ENCODE measurements at regions not wholly inside any gene's neighbourhood (a gene's known extent, or its start where the extent isn't known, plus 50 kb on each side); places are given as distances from the start of the nearest gene placed in this dataset.
"Not testable (repeated sequence)": the region's sequence is repeated elsewhere in the genome, so short reads cannot be mapped to it uniquely, and the experiment has no call there.

GRCh38 chr12:5096241-5096924, 52.7 kb downstream of the KCNA5 start:
- DNase-seq (ENCODE audit: low read depth in 4 of 4, low spot score in 3 of 4): no peak

GRCh38 chr12:5097786-5098185, 54.1 kb downstream of the KCNA5 start:
- no peak for DNase-seq (ENCODE audit: low read depth in 4 of 4, low spot score in 3 of 4)

GRCh38 chr12:5099136-5099535, 55.5 kb downstream of the KCNA5 start:
- no peak for DNase-seq (ENCODE audit: low read depth in 4 of 4, low spot score in 3 of 4)

GRCh38 chr12:5099591-5099990, 55.9 kb downstream of the KCNA5 start:
- DNase-seq (ENCODE audit: low read depth in 4 of 4, low spot score in 3 of 4): no peak

- DNase-seq (ENCODE audit: low read depth in 4 of 4, low spot score in 3 of 4): no peak
These were observed 58.0 kb downstream of the KCNA5 start for GRCh38 chr12:5101686-5102085.

GRCh38 chr12:5102261-5102789, 58.6 kb downstream of the KCNA5 start:
- DNase-seq (ENCODE audit: low read depth in 4 of 4, low spot score in 3 of 4): no peak

GRCh38 chr12:5102806-5103205, 59.1 kb downstream of the KCNA5 start:
- DNase-seq (ENCODE audit: low read depth in 4 of 4, low spot score in 3 of 4): no peak

- no peak for DNase-seq (ENCODE audit: low read depth in 4 of 4, low spot score in 3 of 4)
These were observed 66.7 kb downstream of the KCNA5 start for GRCh38 chr12:5110345-5110744.

- no peak for DNase-seq (ENCODE audit: low read depth in 4 of 4, low spot score in 3 of 4)
These were observed 70.8 kb downstream of the KCNA5 start for GRCh38 chr12:5114436-5114835.

GRCh38 chr12:5121784-5122183, 78.1 kb downstream of the KCNA5 start:
- DNase-seq (ENCODE audit: low read depth in 4 of 4, low spot score in 3 of 4): not testable (repeated sequence)

- not testable (repeated sequence) for DNase-seq (ENCODE audit: low read depth in 4 of 4, low spot score in 3 of 4)
These were observed 78.7 kb downstream of the KCNA5 start for GRCh38 chr12:5122256-5122831.

- DNase-seq (ENCODE audit: low read depth in 4 of 4, low spot score in 3 of 4): no peak
These were observed 80.2 kb downstream of the KCNA5 start for GRCh38 chr12:5123921-5124320.

- DNase-seq (ENCODE audit: low read depth in 4 of 4, low spot score in 3 of 4): no peak
These were observed 80.7 kb downstream of the KCNA5 start for GRCh38 chr12:5124401-5124800.

- no peak for DNase-seq (ENCODE audit: low read depth in 4 of 4, low spot score in 3 of 4)
These were observed 91.3 kb downstream of the KCNA5 start for GRCh38 chr12:5134861-5135525.

- no peak for DNase-seq (ENCODE audit: low read depth in 4 of 4, low spot score in 3 of 4)
These were observed 94.6 kb downstream of the KCNA5 start for GRCh38 chr12:5138256-5138655.

- DNase-seq (ENCODE audit: low read depth in 4 of 4, low spot score in 3 of 4): no peak
These were observed 95.2 kb downstream of the KCNA5 start for GRCh38 chr12:5138845-5139244.

GRCh38 chr12:5139751-5140150, 96.1 kb downstream of the KCNA5 start:
- no peak for DNase-seq (ENCODE audit: low read depth in 4 of 4, low spot score in 3 of 4)

- DNase-seq (ENCODE audit: low read depth in 4 of 4, low spot score in 3 of 4): no peak
These were observed 96.5 kb downstream of the KCNA5 start for GRCh38 chr12:5140190-5140589.

GRCh38 chr12:5148880-5149279, 105.2 kb downstream of the KCNA5 start:
- DNase-seq (ENCODE audit: low read depth in 4 of 4, low spot score in 3 of 4): no peak

GRCh38 chr12:5154091-5154490, 110.4 kb downstream of the KCNA5 start:
- no peak for DNase-seq (ENCODE audit: low read depth in 4 of 4, low spot score in 3 of 4)

- DNase-seq (ENCODE audit: low read depth in 4 of 4, low spot score in 3 of 4): no peak
These were observed 112.2 kb downstream of the KCNA5 start for GRCh38 chr12:5155866-5156265.

GRCh38 chr12:5160827-5161226, 117.1 kb downstream of the KCNA5 start:
- no peak for DNase-seq (ENCODE audit: low read depth in 4 of 4, low spot score in 3 of 4)

All from left renal pelvis (tissue), 4 donors.